GM12891 (cell line): ENCODE measurements at regions not wholly inside any gene's neighbourhood (a gene's known extent, or its start where the extent isn't known, plus 50 kb on each side); places are given as distances from the start of the nearest gene placed in this dataset.

Source experiments
- POLR2AphosphoS5 ChIP-seq: IDR thresholded peaks from 2 replicates; pipeline ENCODE4 v1.6.1; 2011; ENCODE audit warnings: low read depth, low read length, control low read depth
- TAF1 ChIP-seq: IDR thresholded peaks from 2 replicates; pipeline ENCODE4 v1.6.1; 2011; ENCODE audit warnings: low read depth, low read length, control low read depth

- no peak for TF ChIP-seq TAF1
- no peak for TF ChIP-seq POLR2AphosphoS5
These were observed 925.5 kb upstream of the EPHA7 start for GRCh38 chr6:94344866-94345265.
